Transverse colon (tissue), 4 donors: ENCODE measurements at regions not wholly inside any gene's neighbourhood (a gene's known extent, or its start where the extent isn't known, plus 50 kb on each side); places are given as distances from the start of the nearest gene placed in this dataset.

Source experiments
- CTCF ChIP-seq, 5 experiments: fragments of 200-600 bp in 3 of 5; fragments of 450-650 bp in 2 of 5; sonication (generic) in 3 of 5; IDR thresholded peaks; 1 replicate in 2 of 5; 2 replicates in 3 of 5; pipeline ENCODE4 v1.5.1; 2016 to 2017; ENCODE audit warnings: antibody characterized with exemption in 5 of 5, inconsistent platforms in 3 of 5, mild to moderate bottlenecking in 2 of 5, moderate library complexity in 1 of 5
- EP300 ChIP-seq: sonication (generic); formaldehyde crosslinking; IDR thresholded peaks from one replicate; pipeline ENCODE4 v1.6.1; 2017; ENCODE audit warnings: antibody characterized with exemption, low read depth
- POLR2A ChIP-seq: fragments of 450-650 bp; IDR thresholded peaks from one replicate; pipeline ENCODE4 v1.6.1; 2016; ENCODE audit warnings: antibody characterized with exemption, mild to moderate bottlenecking, moderate library complexity
- POLR2AphosphoS5 ChIP-seq, 3 donors: sonication (generic); formaldehyde crosslinking; IDR thresholded peaks; one replicate each; pipeline ENCODE4 v1.6.1; 2016; ENCODE audit warnings: antibody characterized with exemption in 3 of 3

GRCh38 chr2:5145053-5145452 is 547.1 kb upstream of the SOX11 start:
- TF ChIP-seq EP300 (no peak), CTCF (IDR thresholded peaks at IDR 0.05) (no peak), POLR2A (no peak), POLR2AphosphoS5 (IDR thresholded peaks at IDR 0.05) (no peak)
